H9 (cell line): ENCODE measurements at regions not wholly inside any gene's neighbourhood (a gene's known extent, or its start where the extent isn't known, plus 50 kb on each side); places are given as distances from the start of the nearest gene placed in this dataset.
"Not testable (repeated sequence)": the region's sequence is repeated elsewhere in the genome, so short reads cannot be mapped to it uniquely, and the experiment has no call there.

Source experiments
- DNase-seq: peaks from one replicate; pipeline ENCODE4 v3.0.0-alpha.2; 2017
- H2AFZ ChIP-seq: one replicate; pipeline ENCODE4 v1.6.1; 2013; ENCODE audit warnings: mild to moderate bottlenecking, low read length, control low read depth, moderate library complexity
- H2AK5ac ChIP-seq: 2 replicates; pipeline ENCODE4 v1.6.1; 2013; ENCODE audit warnings: low read length, control low read depth, mixed read lengths; ENCODE audit not compliant: insufficient read length
- H2BK120ac ChIP-seq: one replicate; pipeline ENCODE4 v1.6.1; 2013; ENCODE audit warnings: low read depth, mild to moderate bottlenecking, low read length, control low read depth, inconsistent platforms; ENCODE audit not compliant: poor library complexity, severe bottlenecking
- H2BK12ac ChIP-seq: 2 replicates; pipeline ENCODE4 v1.6.1; 2013; ENCODE audit warnings: low read length, control low read depth, mixed read lengths, low read depth; ENCODE audit not compliant: insufficient read length
- H2BK15ac ChIP-seq: 2 replicates; pipeline ENCODE4 v1.6.1; 2013; ENCODE audit warnings: low read depth, low read length, control low read depth
- H2BK20ac ChIP-seq: one replicate; pipeline ENCODE4 v1.6.1; 2013; ENCODE audit warnings: low read depth, mild to moderate bottlenecking, low read length, control low read depth, inconsistent platforms; ENCODE audit not compliant: poor library complexity, severe bottlenecking
- H2BK5ac ChIP-seq: 2 replicates; pipeline ENCODE4 v1.6.1; 2013; ENCODE audit warnings: low read length, control low read depth, mixed read lengths; ENCODE audit not compliant: insufficient read length
- H3K14ac ChIP-seq: 2 replicates; pipeline ENCODE4 v1.6.1; 2013; ENCODE audit warnings: low read length, control low read depth; ENCODE audit not compliant: insufficient read depth
- H3K18ac ChIP-seq: 2 replicates; pipeline ENCODE4 v1.6.1; 2013; ENCODE audit warnings: low read depth, mild to moderate bottlenecking, mixed read lengths, low read length, control low read depth; ENCODE audit not compliant: insufficient read length
- H3K23ac ChIP-seq: 2 replicates; pipeline ENCODE4 v1.6.1; 2013; ENCODE audit warnings: low read length, control low read depth, mixed read lengths, low read depth; ENCODE audit not compliant: insufficient read length
- H3K23me2 ChIP-seq: 2 replicates; pipeline ENCODE4 v1.6.1; 2013; ENCODE audit warnings: low read depth, mild to moderate bottlenecking, mixed read lengths, low read length, control low read depth; ENCODE audit not compliant: insufficient read length, poor library complexity, severe bottlenecking
- H3K27ac ChIP-seq: 2 replicates; pipeline ENCODE4 v1.5.1; 2013; ENCODE audit warnings: low read length, control low read depth, mixed read lengths, low read depth; ENCODE audit not compliant: insufficient read length
- H3K27me3 ChIP-seq: 2 replicates; pipeline ENCODE4 v1.6.1; 2013; ENCODE audit warnings: low read length, control low read depth, inconsistent platforms; ENCODE audit not compliant: insufficient read depth
- H3K4ac ChIP-seq: 2 replicates; pipeline ENCODE4 v1.6.1; 2013; ENCODE audit warnings: low read depth, mild to moderate bottlenecking, control low read depth, inconsistent platforms, low read length, moderate library complexity
- H3K4me1 ChIP-seq: 2 replicates; pipeline ENCODE4 v1.6.1; 2013; ENCODE audit warnings: low read length, control low read depth, inconsistent platforms; ENCODE audit not compliant: insufficient read depth
- H3K4me2 ChIP-seq: 2 replicates; pipeline ENCODE4 v1.6.1; 2013; ENCODE audit warnings: low read length, control low read depth, mixed read lengths; ENCODE audit not compliant: insufficient read length, insufficient read depth
- H3K56ac ChIP-seq: 2 replicates; pipeline ENCODE4 v1.6.1; 2013; ENCODE audit warnings: low read depth, mild to moderate bottlenecking, mixed read lengths, low read length, control low read depth; ENCODE audit not compliant: insufficient read length
- H3K79me1 ChIP-seq: 2 replicates; pipeline ENCODE4 v1.6.1; 2013; ENCODE audit warnings: low read depth, mild to moderate bottlenecking, moderate library complexity, low read length, control low read depth, inconsistent platforms; ENCODE audit not compliant: insufficient read depth, poor library complexity, severe bottlenecking
- H3K79me2 ChIP-seq: 2 replicates; pipeline ENCODE4 v1.6.1; 2013; ENCODE audit warnings: low read length, control low read depth, inconsistent platforms; ENCODE audit not compliant: insufficient read depth
- H3K9ac ChIP-seq: 2 replicates; pipeline ENCODE4 v1.6.1; 2013; ENCODE audit warnings: low read length, control low read depth, mixed read lengths; ENCODE audit not compliant: insufficient read length; ENCODE audit errors: extremely low read depth
- H3K9me3 ChIP-seq: one replicate; pipeline ENCODE4 v1.6.1; 2013; ENCODE audit warnings: low read depth, low read length, inconsistent platforms; ENCODE audit not compliant: control insufficient read depth
- H3T11ph ChIP-seq: one replicate; pipeline ENCODE4 v1.6.1; 2013; ENCODE audit warnings: mild to moderate bottlenecking, low read length, control low read depth, inconsistent platforms
- H4K20me1 ChIP-seq: one replicate; pipeline ENCODE4 v1.6.1; 2013; ENCODE audit not compliant: control insufficient read depth, insufficient read length, insufficient read depth
- H4K5ac ChIP-seq: 2 replicates; pipeline ENCODE4 v1.6.1; 2013; ENCODE audit warnings: low read depth, mild to moderate bottlenecking, mixed read lengths, low read length, control low read depth; ENCODE audit not compliant: insufficient read length
- H4K8ac ChIP-seq: replicated peaks from 2 replicates; pipeline ENCODE4 v1.6.1; 2013; ENCODE audit warnings: low read length, control low read depth, mixed read lengths, low read depth; ENCODE audit not compliant: insufficient read length
- H4K91ac ChIP-seq: 2 replicates; pipeline ENCODE4 v1.6.1; 2013; ENCODE audit warnings: low read depth, mild to moderate bottlenecking, moderate library complexity, mixed read lengths, low read length, control low read depth; ENCODE audit not compliant: insufficient read length
- H3K27ac Mint-ChIP-seq, 3 experiments: 2 replicates in 2 of 3; 3 replicates in 1 of 3; pipeline ENCODE4 v1.8.0; 2020 to 2021; ENCODE audit warnings: mixed read lengths in 3 of 3, mild to moderate bottlenecking in 1 of 3, moderate library complexity in 1 of 3
- H3K27me3 Mint-ChIP-seq: 2 replicates; pipeline ENCODE4 v1.8.0; 2021; ENCODE audit warnings: low read depth, mild to moderate bottlenecking, moderate library complexity, mixed read lengths
- H3K36me3 Mint-ChIP-seq, 3 experiments: 2 replicates in 2 of 3; 3 replicates in 1 of 3; pipeline ENCODE4 v1.8.0; 2020 to 2021; ENCODE audit warnings: low read depth in 3 of 3, mixed read lengths in 3 of 3; ENCODE audit not compliant: insufficient read depth in 1 of 3
- H3K4me1 Mint-ChIP-seq, 2 experiments: 2 replicates each; pipeline ENCODE4 v1.8.0; 2020; ENCODE audit warnings: mixed read lengths in 2 of 2
- H3K4me3 Mint-ChIP-seq, 2 experiments: 2 replicates in 1 of 2; 3 replicates in 1 of 2; pipeline ENCODE4 v1.8.0; 2020 to 2021; ENCODE audit warnings: mild to moderate bottlenecking in 2 of 2, mixed read lengths in 2 of 2, moderate library complexity in 1 of 2
- H3K9me3 Mint-ChIP-seq, 2 experiments: 2 replicates in 1 of 2; 3 replicates in 1 of 2; pipeline ENCODE4 v1.8.0; 2020; ENCODE audit warnings: mild to moderate bottlenecking in 2 of 2, mixed read lengths in 2 of 2, moderate library complexity in 1 of 2
- WGBS: extraction: QIAGEN DNeasy Blood & Tissue Kit; methylation state at CpG from one replicate; pipeline ENCODE4 v1.1.7; 2013; ENCODE audit warnings: missing lambda C conversion rate, low lambda C conversion rate, mixed read lengths; ENCODE audit not compliant: insufficient read length; ENCODE audit errors: extremely low coverage; 5-methylcytosine and 5-hydroxymethylcytosine counted together
- TF ChIP-seq, protein P1 (sequence below): fragments of 200-600 bp; sonication (generic); conservative IDR thresholded peaks from 3 replicates; pipeline ENCODE4 v1.8.0; 2021; ENCODE audit warnings: antibody characterized with exemption, mild to moderate bottlenecking

DNA sequence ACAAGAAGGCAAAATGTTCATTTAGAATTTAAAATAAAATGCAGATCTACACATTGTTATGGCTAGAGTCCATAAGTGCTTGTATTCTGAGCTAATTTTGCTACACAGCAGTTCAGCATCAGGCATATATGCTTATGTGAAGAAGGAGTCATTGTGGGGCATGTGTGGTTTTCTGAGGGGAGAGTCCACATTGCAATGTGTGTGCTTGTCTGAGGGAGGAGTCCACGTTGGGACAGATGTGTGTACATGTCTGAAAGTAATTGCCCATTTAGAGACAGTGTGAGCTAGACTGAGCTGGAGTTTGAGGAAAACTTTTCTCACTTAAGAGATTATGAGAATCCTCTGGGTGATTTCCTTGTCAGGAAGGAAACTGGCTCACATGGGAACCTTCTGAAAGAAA lies 767.9 kb downstream of the TMEM121 start:
- H3K27ac ChIP-seq, result no peak overlapping the region
- Mint-ChIP-seq H3K9me3 (peaks cover 87 to 89% of the 10 kb centered on the region in 2 experiments), H3K4me3 (no peak overlapping the region), H3K27ac (no peak overlapping the region), H3K4me1 (no peaks in the 10 kb centered on the region), H3K27me3 (no peaks in the 10 kb centered on the region; the same call in none of the 2 replicates), H3K36me3 (peaks cover 8 to 23% (median 14%) of the 10 kb centered on the region in 3 experiments; a peak in 4 of 7 replicates)
- H2BK120ac ChIP-seq, result no peak overlapping the region
- H2BK12ac ChIP-seq, result no peak overlapping the region
- H3K23ac ChIP-seq, result no peak overlapping the region
- H3K14ac ChIP-seq, result no peak overlapping the region
- H3T11ph ChIP-seq, result no peak overlapping the region
- no peaks in the 10 kb centered on the region for H3K79me2 ChIP-seq
- H2BK20ac ChIP-seq, result no peak overlapping the region
- no peaks in the 10 kb centered on the region for H3K23me2 ChIP-seq
- no peaks in the 10 kb centered on the region for H3K4me1 ChIP-seq
- no peak overlapping the region for H3K18ac ChIP-seq
- H4K20me1 ChIP-seq, result no peaks in the 10 kb centered on the region
- no peak overlapping the region for H4K91ac ChIP-seq
- no peak overlapping the region for H3K4me2 ChIP-seq
- TF ChIP-seq, protein P1, sequence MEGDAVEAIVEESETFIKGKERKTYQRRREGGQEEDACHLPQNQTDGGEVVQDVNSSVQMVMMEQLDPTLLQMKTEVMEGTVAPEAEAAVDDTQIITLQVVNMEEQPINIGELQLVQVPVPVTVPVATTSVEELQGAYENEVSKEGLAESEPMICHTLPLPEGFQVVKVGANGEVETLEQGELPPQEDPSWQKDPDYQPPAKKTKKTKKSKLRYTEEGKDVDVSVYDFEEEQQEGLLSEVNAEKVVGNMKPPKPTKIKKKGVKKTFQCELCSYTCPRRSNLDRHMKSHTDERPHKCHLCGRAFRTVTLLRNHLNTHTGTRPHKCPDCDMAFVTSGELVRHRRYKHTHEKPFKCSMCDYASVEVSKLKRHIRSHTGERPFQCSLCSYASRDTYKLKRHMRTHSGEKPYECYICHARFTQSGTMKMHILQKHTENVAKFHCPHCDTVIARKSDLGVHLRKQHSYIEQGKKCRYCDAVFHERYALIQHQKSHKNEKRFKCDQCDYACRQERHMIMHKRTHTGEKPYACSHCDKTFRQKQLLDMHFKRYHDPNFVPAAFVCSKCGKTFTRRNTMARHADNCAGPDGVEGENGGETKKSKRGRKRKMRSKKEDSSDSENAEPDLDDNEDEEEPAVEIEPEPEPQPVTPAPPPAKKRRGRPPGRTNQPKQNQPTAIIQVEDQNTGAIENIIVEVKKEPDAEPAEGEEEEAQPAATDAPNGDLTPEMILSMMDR, result no peak
- no peak overlapping the region for H2AFZ ChIP-seq
- H3K9ac ChIP-seq, result no peak overlapping the region
- no peak overlapping the region for H3K56ac ChIP-seq
- no peak overlapping the region for H2AK5ac ChIP-seq
- no peak overlapping the region for H2BK15ac ChIP-seq
- no peaks in the 10 kb centered on the region for H3K27me3 ChIP-seq
- H3K79me1 ChIP-seq, result no peaks in the 10 kb centered on the region
- DNase-seq, result no peak
- H4K5ac ChIP-seq, result no peak overlapping the region
- no peak overlapping the region for H4K8ac ChIP-seq
- no peak overlapping the region for H2BK5ac ChIP-seq
- H3K4ac ChIP-seq, result no peak overlapping the region
- peaks cover 52% of the 10 kb centered on the region for H3K9me3 ChIP-seq
- WGBS, result no CpG with 5 or more reads among the region's 1 CpG

DNA sequence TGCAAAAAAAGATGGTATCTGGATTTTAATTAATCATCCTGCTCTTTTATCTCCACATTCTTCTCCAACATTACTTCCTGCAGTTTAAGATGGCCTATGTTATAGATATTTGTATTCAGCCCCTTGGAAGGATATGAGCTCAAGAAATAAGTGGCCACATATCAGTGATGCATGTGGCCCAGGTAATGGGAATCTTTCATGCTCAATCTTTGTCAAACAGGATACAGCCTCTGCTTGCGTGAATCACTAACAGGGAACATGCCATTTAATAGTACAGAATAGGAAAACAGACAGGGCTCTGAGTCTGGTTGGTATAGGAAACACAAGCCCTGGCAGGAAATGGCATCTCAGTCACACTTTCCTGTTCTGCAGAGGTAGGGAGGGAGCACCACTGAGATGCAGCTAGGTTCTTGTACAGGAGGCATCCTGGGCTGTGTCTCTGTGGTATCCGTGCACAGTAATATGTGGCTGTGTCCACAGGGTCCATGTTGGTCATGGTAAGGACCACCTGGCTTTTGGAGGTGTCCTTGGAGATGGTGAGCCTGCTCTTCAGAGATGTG lies 774.6 kb downstream of the TMEM121 start:
- H3K27ac Mint-ChIP-seq, H3K4me1 Mint-ChIP-seq: not testable (repeated sequence)
- H3K9me3 Mint-ChIP-seq, result peaks cover 88 to 89% of the 10 kb centered on the region in 2 experiments

More for the DNA sequence above, 774.6 kb downstream of the TMEM121 start:
- not testable (repeated sequence) for H3K79me1 ChIP-seq, H3K56ac ChIP-seq, H4K5ac ChIP-seq, H3K4me2 ChIP-seq, H4K91ac ChIP-seq, H4K20me1 ChIP-seq, H2BK120ac ChIP-seq, H3K9ac ChIP-seq, H2BK15ac ChIP-seq, H2BK20ac ChIP-seq, H3K27ac ChIP-seq, H3K14ac ChIP-seq, H3K4ac ChIP-seq, H3K79me2 ChIP-seq, H3K27me3 Mint-ChIP-seq, H3K4me1 ChIP-seq, H3K4me3 Mint-ChIP-seq, H3K23me2 ChIP-seq, H2BK12ac ChIP-seq, H2AFZ ChIP-seq, H3K27me3 ChIP-seq, H4K8ac ChIP-seq, H3K18ac ChIP-seq, H2AK5ac ChIP-seq, DNase-seq, H3T11ph ChIP-seq, H2BK5ac ChIP-seq, H3K23ac ChIP-seq
- peaks cover 6 to 14% (median 11%) of the 10 kb centered on the region in 3 experiments; a peak in 6 of 7 replicates for H3K36me3 Mint-ChIP-seq
- H3K9me3 ChIP-seq, result peaks cover 50% of the 10 kb centered on the region
- WGBS, result no CpG with 5 or more reads among the region's 2 CpGs
